HG03095 (cell line): ENCODE measurements at regions not wholly inside any gene's neighbourhood (a gene's known extent, or its start where the extent isn't known, plus 50 kb on each side); places are given as distances from the start of the nearest gene placed in this dataset.
"Not testable (repeated sequence)": the region's sequence is repeated elsewhere in the genome, so short reads cannot be mapped to it uniquely, and the experiment has no call there.

Source experiments
- ATAC-seq: cut with Tn5 transposase; IDR thresholded peaks from one replicate; pipeline ENCODE4 v1.9.1; 2021; ENCODE audit warnings: moderate library complexity; ENCODE audit not compliant: unreplicated experiment

GRCh38 chr14:98189511-98189910 is 1082.5 kb downstream of the BCL11B start:
- ATAC-seq, result no peak

GRCh38 chr14:98189944-98190343 is 1082.1 kb downstream of the BCL11B start:
- no peak for ATAC-seq

- ATAC-seq, result no peak
Observed at GRCh38 chr14:98192946-98193345, 1079.1 kb downstream of the BCL11B start.

- ATAC-seq, result no peak
Observed at GRCh38 chr14:98194821-98195220, 1077.2 kb downstream of the BCL11B start.

GRCh38 chr14:98195256-98195655 is 1076.7 kb downstream of the BCL11B start:
- ATAC-seq, result no peak

- no peak for ATAC-seq
Observed at GRCh38 chr14:98197933-98198332, 1074.1 kb downstream of the BCL11B start.

- ATAC-seq, result no peak
Observed at GRCh38 chr14:98198385-98198784, 1073.6 kb downstream of the BCL11B start.

- ATAC-seq, result no peak
Observed at GRCh38 chr14:98200601-98201000, 1071.4 kb downstream of the BCL11B start.

GRCh38 chr14:98203421-98203820 is 1068.6 kb downstream of the BCL11B start:
- no peak for ATAC-seq

- no peak for ATAC-seq
Observed at GRCh38 chr14:98204139-98204538, 1067.9 kb downstream of the BCL11B start.

- ATAC-seq, result no peak
Observed at GRCh38 chr14:98207415-98207814, 1064.6 kb downstream of the BCL11B start.

- ATAC-seq, result no peak
Observed at GRCh38 chr14:98208211-98208611, 1063.8 kb downstream of the BCL11B start.

GRCh38 chr14:98208943-98209342 is 1063.1 kb downstream of the BCL11B start:
- ATAC-seq, result no peak

GRCh38 chr14:98210045-98210672 is 1061.8 kb downstream of the BCL11B start:
- ATAC-seq, result no peak

GRCh38 chr14:98217530-98217929 is 1054.5 kb downstream of the BCL11B start:
- no peak for ATAC-seq

- no peak for ATAC-seq
Observed at GRCh38 chr14:98218218-98218617, 1053.8 kb downstream of the BCL11B start.

- ATAC-seq, result no peak
Observed at GRCh38 chr14:98219638-98220037, 1052.4 kb downstream of the BCL11B start.

- no peak for ATAC-seq
Observed at GRCh38 chr14:98223106-98223505, 1048.9 kb downstream of the BCL11B start.

- not testable (repeated sequence) for ATAC-seq
Observed at GRCh38 chr14:98223710-98224109, 1048.3 kb downstream of the BCL11B start.

GRCh38 chr14:98226411-98226810 is 1045.6 kb downstream of the BCL11B start:
- no peak for ATAC-seq

GRCh38 chr14:98227000-98227726 is 1044.8 kb downstream of the BCL11B start:
- ATAC-seq, result no peak

GRCh38 chr14:98227727-98228111 is 1044.3 kb downstream of the BCL11B start:
- no peak for ATAC-seq
